Trophoblast cell (in vitro differentiated cells and primary cell): ENCODE measurements at regions not wholly inside any gene's neighbourhood (a gene's known extent, or its start where the extent isn't known, plus 50 kb on each side); places are given as distances from the start of the nearest gene placed in this dataset.

Source experiments
- DNase-seq, 2 donors: peaks; one replicate each; pipeline ENCODE4 v3.0.0-alpha.2; 2016
- H2AFZ ChIP-seq: 2 replicates; pipeline ENCODE4 v1.6.1; 2013; ENCODE audit warnings: low read length, moderate library complexity, mild to moderate bottlenecking; ENCODE audit not compliant: insufficient read depth, poor library complexity
- H2AK5ac ChIP-seq: 2 replicates; pipeline ENCODE4 v1.6.1; 2013; ENCODE audit warnings: mild to moderate bottlenecking, low read length
- H2BK120ac ChIP-seq: 2 replicates; pipeline ENCODE4 v1.6.1; 2013; ENCODE audit warnings: low read length, mild to moderate bottlenecking, moderate library complexity; ENCODE audit not compliant: insufficient read depth, poor library complexity
- H2BK12ac ChIP-seq: 2 replicates; pipeline ENCODE4 v1.6.1; 2013; ENCODE audit warnings: mild to moderate bottlenecking, low read length, moderate library complexity
- H2BK5ac ChIP-seq: 2 replicates; pipeline ENCODE4 v1.6.1; 2013; ENCODE audit warnings: low read length, low read depth, moderate library complexity, mild to moderate bottlenecking; ENCODE audit not compliant: poor library complexity
- H3K14ac ChIP-seq: 2 replicates; pipeline ENCODE4 v1.6.1; 2013; ENCODE audit warnings: mild to moderate bottlenecking, low read length
- H3K18ac ChIP-seq: 2 replicates; pipeline ENCODE4 v1.6.1; 2013; ENCODE audit warnings: mild to moderate bottlenecking, low read length
- H3K23ac ChIP-seq: 2 replicates; pipeline ENCODE4 v1.6.1; 2013; ENCODE audit warnings: low read length
- H3K27ac ChIP-seq: 2 replicates; pipeline ENCODE4 v1.5.1; 2013; ENCODE audit warnings: low read depth, mild to moderate bottlenecking, inconsistent platforms, low read length, moderate library complexity
- H3K27me3 ChIP-seq: 2 replicates; pipeline ENCODE4 v1.6.1; 2013; ENCODE audit warnings: inconsistent platforms, mild to moderate bottlenecking, low read length, moderate library complexity; ENCODE audit not compliant: insufficient read depth
- H3K36me3 ChIP-seq, 2 experiments: 1 replicate in 1 of 2; 2 replicates in 1 of 2; pipeline ENCODE4 v1.6.1; 2013; ENCODE audit warnings: low read length in 2 of 2, mild to moderate bottlenecking in 2 of 2, moderate library complexity in 1 of 2; ENCODE audit not compliant: insufficient read depth in 2 of 2, control insufficient read depth in 1 of 2
- H3K4ac ChIP-seq: 2 replicates; pipeline ENCODE4 v1.6.1; 2013; ENCODE audit warnings: low read depth, mild to moderate bottlenecking, low read length, moderate library complexity
- H3K4me1 ChIP-seq, 2 experiments: 1 replicate in 1 of 2; 2 replicates in 1 of 2; pipeline ENCODE4 v1.6.1; 2013; ENCODE audit warnings: low read length in 2 of 2, mild to moderate bottlenecking in 2 of 2, moderate library complexity in 1 of 2; ENCODE audit not compliant: insufficient read depth in 2 of 2, control insufficient read depth in 1 of 2
- H3K4me2 ChIP-seq: 2 replicates; pipeline ENCODE4 v1.6.1; 2013; ENCODE audit warnings: inconsistent platforms, mild to moderate bottlenecking, low read length, moderate library complexity
- H3K4me3 ChIP-seq: 2 replicates; pipeline ENCODE4 v1.5.1; 2013; ENCODE audit warnings: mild to moderate bottlenecking, low read depth, low read length, inconsistent platforms
- H3K79me1 ChIP-seq: one replicate; pipeline ENCODE4 v1.6.1; 2013; ENCODE audit warnings: low read length
- H3K79me2 ChIP-seq: 2 replicates; pipeline ENCODE4 v1.6.1; 2013; ENCODE audit warnings: low read length, mild to moderate bottlenecking; ENCODE audit not compliant: control insufficient read depth, insufficient read depth, poor library complexity
- H3K9ac ChIP-seq: 2 replicates; pipeline ENCODE4 v1.6.1; 2013; ENCODE audit warnings: mild to moderate bottlenecking, low read length
- H3K9me3 ChIP-seq: 2 replicates; pipeline ENCODE4 v1.6.1; 2013; ENCODE audit warnings: low read depth, mild to moderate bottlenecking, control low read depth, inconsistent platforms, low read length; ENCODE audit not compliant: insufficient read depth
- H4K12ac ChIP-seq: 2 replicates; pipeline ENCODE4 v1.6.1; 2013; ENCODE audit warnings: low read depth, mild to moderate bottlenecking, low read length, moderate library complexity
- H4K8ac ChIP-seq: 2 replicates; pipeline ENCODE4 v1.6.1; 2013; ENCODE audit warnings: low read depth, mild to moderate bottlenecking, low read length, moderate library complexity
- H4K91ac ChIP-seq: one replicate; pipeline ENCODE4 v1.6.1; 2013; ENCODE audit warnings: low read depth, mild to moderate bottlenecking, low read length, moderate library complexity
- WGBS: extraction: QIAGEN DNeasy Blood & Tissue Kit; methylation state at CpG from one replicate; pipeline ENCODE4 v1.1.7; 2013; ENCODE audit warnings: missing lambda C conversion rate; ENCODE audit not compliant: insufficient read length, insufficient coverage; ENCODE audit errors: extremely low coverage; 5-methylcytosine and 5-hydroxymethylcytosine counted together

DNA sequence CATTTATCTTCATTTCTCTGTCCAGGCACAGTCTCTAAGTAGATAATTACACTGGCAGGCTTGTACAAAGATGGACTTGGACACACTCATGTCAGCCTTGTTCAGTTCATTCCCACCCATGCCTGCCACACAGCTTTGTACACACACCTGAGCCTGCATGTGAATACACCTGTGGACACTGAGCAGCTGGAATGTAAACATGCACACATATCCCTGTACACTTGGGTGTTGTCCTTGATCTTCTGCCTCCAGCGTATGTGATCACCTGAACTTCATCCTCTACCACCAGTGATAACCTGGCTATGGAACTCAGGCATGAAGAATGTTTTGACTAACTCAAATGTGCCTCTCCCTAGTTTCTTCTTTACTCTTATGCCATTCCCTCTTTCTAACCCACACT, 190.6 kb downstream of the DHX35 start:
- no peak overlapping the region for H3K4ac ChIP-seq
- DNase-seq = no peak
- no peaks in the 10 kb centered on the region for H3K79me2 ChIP-seq
- no peak overlapping the region for H4K12ac ChIP-seq
- H2BK12ac ChIP-seq = no peak overlapping the region
- whole genome bisulfite sequencing = no CpG with 5 or more reads among the region's 1 CpG
- H3K27ac ChIP-seq = no peak overlapping the region
- no peak overlapping the region for H3K9ac ChIP-seq
- no peak overlapping the region for H4K8ac ChIP-seq
- no peaks in the 10 kb centered on the region for H3K4me1 ChIP-seq
- no peak overlapping the region for H2BK120ac ChIP-seq
- H3K4me3 ChIP-seq = no peak overlapping the region
- no peaks in the 10 kb centered on the region for H3K79me1 ChIP-seq
- no peak overlapping the region for H4K91ac ChIP-seq
- H3K23ac ChIP-seq = no peak overlapping the region
- no peak overlapping the region for H3K4me2 ChIP-seq
- H2AFZ ChIP-seq = no peak overlapping the region
- no peaks in the 10 kb centered on the region for H3K27me3 ChIP-seq
- no peaks in the 10 kb centered on the region for H3K36me3 ChIP-seq
- H2AK5ac ChIP-seq = no peak overlapping the region
- no peak overlapping the region for H2BK5ac ChIP-seq
- no peaks in the 10 kb centered on the region for H3K9me3 ChIP-seq
- H3K14ac ChIP-seq = no peak overlapping the region
- no peak overlapping the region for H3K18ac ChIP-seq

DNA sequence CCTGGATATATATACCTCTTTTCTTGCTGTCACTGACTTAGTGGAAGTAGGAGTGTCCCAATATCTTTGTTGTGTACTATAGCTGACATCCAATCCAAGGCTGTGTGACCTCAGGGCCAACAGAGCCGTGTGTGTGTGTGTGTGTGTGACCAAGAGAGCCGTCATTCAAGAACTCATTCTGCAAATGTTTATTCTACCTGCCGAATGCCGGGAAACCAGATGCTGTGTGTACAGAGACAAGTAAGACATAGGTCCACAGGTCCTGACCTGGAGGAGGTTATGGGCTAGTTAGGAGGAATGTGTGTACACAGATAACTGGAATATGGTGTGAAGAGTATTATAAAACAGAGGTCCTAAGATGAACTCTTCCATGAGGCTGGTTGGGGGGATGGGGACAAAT, 190.0 kb downstream of the DHX35 start:
- no peak overlapping the region for H3K4ac ChIP-seq
- H3K18ac ChIP-seq = no peak overlapping the region
- no peaks in the 10 kb centered on the region for H3K79me2 ChIP-seq
- H3K27me3 ChIP-seq = no peaks in the 10 kb centered on the region
- H3K4me3 ChIP-seq = no peak overlapping the region
- WGBS = no CpG with 5 or more reads among the region's 4 CpGs
- H2BK5ac ChIP-seq = no peak overlapping the region
- H3K27ac ChIP-seq = no peak overlapping the region
- no peaks in the 10 kb centered on the region for H3K9me3 ChIP-seq
- no peak overlapping the region for H4K91ac ChIP-seq
- DNase-seq = no peak
- no peaks in the 10 kb centered on the region for H3K36me3 ChIP-seq
- H4K12ac ChIP-seq = no peak overlapping the region
- no peak overlapping the region for H2AK5ac ChIP-seq
- no peak overlapping the region for H3K9ac ChIP-seq
- H4K8ac ChIP-seq = no peak overlapping the region
- no peak overlapping the region for H3K4me2 ChIP-seq
- no peak overlapping the region for H3K14ac ChIP-seq
- H2AFZ ChIP-seq = no peak overlapping the region
- H2BK12ac ChIP-seq = no peak overlapping the region
- H3K4me1 ChIP-seq = no peaks in the 10 kb centered on the region
- H3K23ac ChIP-seq = no peak overlapping the region
- H3K79me1 ChIP-seq = no peaks in the 10 kb centered on the region
- H2BK120ac ChIP-seq = no peak overlapping the region

DNA sequence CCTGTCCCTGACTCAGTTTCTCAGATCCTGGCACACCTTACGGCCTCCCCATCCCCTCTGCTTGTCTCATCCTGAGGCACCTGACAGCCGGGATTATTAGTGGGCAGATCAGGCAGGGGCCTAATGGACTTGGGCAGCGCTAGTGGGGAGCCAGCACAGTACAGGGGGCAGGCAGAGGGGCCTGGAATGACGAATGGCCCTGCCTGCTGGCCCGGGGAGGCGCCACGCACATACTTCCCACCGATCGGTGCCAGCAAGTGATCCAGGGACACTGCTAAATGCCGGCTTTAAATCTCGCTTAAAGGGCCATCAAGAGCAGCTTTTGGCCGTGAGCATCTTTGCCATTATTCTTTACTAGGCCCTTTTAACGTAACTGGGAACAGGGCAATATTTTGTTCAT, 188.4 kb downstream of the DHX35 start:
- no peak overlapping the region for H3K9ac ChIP-seq
- H3K4me3 ChIP-seq = no peak overlapping the region
- H4K91ac ChIP-seq = no peak overlapping the region
- no peaks in the 10 kb centered on the region for H3K36me3 ChIP-seq
- no peak overlapping the region for H2BK12ac ChIP-seq
- no peaks in the 10 kb centered on the region for H3K79me2 ChIP-seq
- H3K23ac ChIP-seq = no peak overlapping the region
- H4K8ac ChIP-seq = no peak overlapping the region
- no peak overlapping the region for H3K4ac ChIP-seq
- H4K12ac ChIP-seq = no peak overlapping the region
- H2AK5ac ChIP-seq = no peak overlapping the region
- H2BK5ac ChIP-seq = no peak overlapping the region
- no peak overlapping the region for H2AFZ ChIP-seq
- H3K9me3 ChIP-seq = no peaks in the 10 kb centered on the region
- no peaks in the 10 kb centered on the region for H3K27me3 ChIP-seq
- H3K4me2 ChIP-seq = no peak overlapping the region
- no peak overlapping the region for H3K18ac ChIP-seq
- DNase-seq = no peak
- no peaks in the 10 kb centered on the region for H3K4me1 ChIP-seq
- H3K79me1 ChIP-seq = no peaks in the 10 kb centered on the region
- H3K14ac ChIP-seq = no peak overlapping the region
- no CpG with 5 or more reads among the region's 13 CpGs for WGBS
- no peak overlapping the region for H3K27ac ChIP-seq
- no peak overlapping the region for H2BK120ac ChIP-seq

DNA sequence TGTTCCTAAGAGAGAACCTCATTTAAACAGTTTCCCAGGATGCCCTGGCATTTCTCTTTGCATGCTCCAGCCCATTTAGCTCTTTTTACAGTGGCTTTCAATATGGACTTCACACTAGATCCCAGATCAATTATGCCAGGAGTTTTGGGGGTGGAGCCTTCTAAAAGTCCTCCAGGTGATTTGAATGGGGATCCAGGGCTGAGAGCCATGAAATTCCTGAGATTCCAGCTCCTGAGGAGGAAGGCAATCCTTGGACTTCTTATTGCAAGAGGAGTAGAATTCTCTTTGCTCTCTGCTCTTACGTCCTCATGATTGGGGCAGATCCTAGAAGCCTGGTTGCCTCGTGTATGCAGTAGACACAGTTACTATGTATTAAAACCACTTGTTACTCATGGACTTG, 184.2 kb downstream of the DHX35 start:
- no peak overlapping the region for H3K18ac ChIP-seq

More for the DNA sequence above, 184.2 kb downstream of the DHX35 start:
- Histone ChIP-seq H4K8ac (no peak overlapping the region), H2BK12ac (no peak overlapping the region), H2BK120ac (no peak overlapping the region), H3K9ac (no peak overlapping the region), H3K14ac (no peak overlapping the region), H4K91ac (no peak overlapping the region), H3K4me3 (no peak overlapping the region), H3K23ac (no peak overlapping the region), H3K9me3 (no peaks in the 10 kb centered on the region), H3K27me3 (no peaks in the 10 kb centered on the region), H2AFZ (no peak overlapping the region), H2AK5ac (no peak overlapping the region), H3K79me2 (no peaks in the 10 kb centered on the region), H3K4me1 (no peaks in the 10 kb centered on the region), H3K4ac (no peak overlapping the region), H3K79me1 (no peaks in the 10 kb centered on the region), H2BK5ac (no peak overlapping the region), H3K27ac (no peak overlapping the region), H3K4me2 (no peak overlapping the region), H4K12ac (no peak overlapping the region), H3K36me3 (no peaks in the 10 kb centered on the region)
- WGBS = no CpG with 5 or more reads among the region's 2 CpGs
- no peak for DNase-seq
